ENCODE measurements at regions not wholly inside any gene's neighbourhood (a gene's known extent, or its start where the extent isn't known, plus 50 kb on each side); places are given as distances from the start of the nearest gene placed in this dataset.
"Not testable (repeated sequence)": the region's sequence is repeated elsewhere in the genome, so short reads cannot be mapped to it uniquely, and the experiment has no call there.

DNA sequence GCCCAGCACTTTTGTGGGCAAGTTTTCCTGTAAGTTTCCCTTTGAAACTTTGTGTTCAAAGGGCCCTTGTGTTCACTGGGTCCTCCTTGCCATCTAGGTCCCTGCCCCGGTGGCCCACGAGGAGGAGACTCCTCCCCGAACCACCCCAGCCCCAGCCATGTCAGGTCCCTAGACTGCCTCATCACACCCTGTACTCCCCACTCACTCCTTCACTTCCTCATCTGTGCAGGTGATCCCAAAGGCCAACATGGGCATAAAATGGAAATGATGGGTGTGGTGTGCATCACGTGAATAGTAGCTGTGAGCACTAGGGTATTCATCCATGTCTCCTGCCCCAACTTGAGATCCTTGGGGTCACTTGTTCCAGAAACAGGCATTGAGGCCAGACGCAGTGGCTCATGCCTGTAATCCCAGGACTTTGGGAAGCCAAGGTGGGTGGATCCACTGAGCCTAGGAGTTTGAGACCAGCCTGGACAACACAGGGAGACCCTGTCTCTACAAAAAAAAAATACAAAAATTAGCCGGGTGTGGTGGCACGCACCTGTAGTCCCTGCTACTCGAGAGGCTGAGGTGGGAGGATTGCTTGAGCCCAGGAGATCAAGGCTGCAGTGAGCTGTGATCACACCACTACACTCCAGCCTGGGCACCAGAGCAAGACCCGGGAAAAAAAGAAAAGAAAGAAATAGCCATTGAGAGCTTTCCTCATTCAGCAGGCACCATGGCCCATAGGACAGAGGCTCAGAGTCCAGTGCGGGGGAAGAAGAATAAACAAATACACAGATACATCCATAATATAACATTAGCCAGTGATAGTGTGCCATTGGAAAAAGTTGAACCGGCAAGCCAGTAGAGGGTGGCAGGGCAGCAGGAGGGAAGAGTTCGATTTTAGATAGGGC lies 74.5 kb downstream of the KATNIP start:
- intact Hi-C loops (cut with DNase I) = no loop called here
- Histone ChIP-seq H3K27me3 (no peaks in the 10 kb centered on the region), H3K4me1 (peaks cover 4 to 19% (median 19%) of the 10 kb centered on the region in 4 donors), H3K36me3 (peaks cover 0 to 14% (median 6%) of the 10 kb centered on the region in 4 donors), H3K27ac (replicated peaks in 1 of 4) (no peak overlapping the region), H3K9me3 (no peaks in the 10 kb centered on the region), H3K4me3 (no peak overlapping the region)
- no peak for DNase-seq (ENCODE audit: extremely low spot score)
- WGBS = 95% methylated on average over 12 of the region's 12 CpGs
- TF ChIP-seq POLR2A (IDR thresholded peaks at IDR 0.05; ENCODE audit: low read depth) (no peak), EP300 (IDR thresholded peaks at IDR 0.05) (no peak), POLR2AphosphoS5 (IDR thresholded peaks at IDR 0.05) (no peak)
- TF ChIP-seq, protein P1, sequence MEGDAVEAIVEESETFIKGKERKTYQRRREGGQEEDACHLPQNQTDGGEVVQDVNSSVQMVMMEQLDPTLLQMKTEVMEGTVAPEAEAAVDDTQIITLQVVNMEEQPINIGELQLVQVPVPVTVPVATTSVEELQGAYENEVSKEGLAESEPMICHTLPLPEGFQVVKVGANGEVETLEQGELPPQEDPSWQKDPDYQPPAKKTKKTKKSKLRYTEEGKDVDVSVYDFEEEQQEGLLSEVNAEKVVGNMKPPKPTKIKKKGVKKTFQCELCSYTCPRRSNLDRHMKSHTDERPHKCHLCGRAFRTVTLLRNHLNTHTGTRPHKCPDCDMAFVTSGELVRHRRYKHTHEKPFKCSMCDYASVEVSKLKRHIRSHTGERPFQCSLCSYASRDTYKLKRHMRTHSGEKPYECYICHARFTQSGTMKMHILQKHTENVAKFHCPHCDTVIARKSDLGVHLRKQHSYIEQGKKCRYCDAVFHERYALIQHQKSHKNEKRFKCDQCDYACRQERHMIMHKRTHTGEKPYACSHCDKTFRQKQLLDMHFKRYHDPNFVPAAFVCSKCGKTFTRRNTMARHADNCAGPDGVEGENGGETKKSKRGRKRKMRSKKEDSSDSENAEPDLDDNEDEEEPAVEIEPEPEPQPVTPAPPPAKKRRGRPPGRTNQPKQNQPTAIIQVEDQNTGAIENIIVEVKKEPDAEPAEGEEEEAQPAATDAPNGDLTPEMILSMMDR (IDR thresholded peaks at IDR 0.05) = no peak

DNA sequence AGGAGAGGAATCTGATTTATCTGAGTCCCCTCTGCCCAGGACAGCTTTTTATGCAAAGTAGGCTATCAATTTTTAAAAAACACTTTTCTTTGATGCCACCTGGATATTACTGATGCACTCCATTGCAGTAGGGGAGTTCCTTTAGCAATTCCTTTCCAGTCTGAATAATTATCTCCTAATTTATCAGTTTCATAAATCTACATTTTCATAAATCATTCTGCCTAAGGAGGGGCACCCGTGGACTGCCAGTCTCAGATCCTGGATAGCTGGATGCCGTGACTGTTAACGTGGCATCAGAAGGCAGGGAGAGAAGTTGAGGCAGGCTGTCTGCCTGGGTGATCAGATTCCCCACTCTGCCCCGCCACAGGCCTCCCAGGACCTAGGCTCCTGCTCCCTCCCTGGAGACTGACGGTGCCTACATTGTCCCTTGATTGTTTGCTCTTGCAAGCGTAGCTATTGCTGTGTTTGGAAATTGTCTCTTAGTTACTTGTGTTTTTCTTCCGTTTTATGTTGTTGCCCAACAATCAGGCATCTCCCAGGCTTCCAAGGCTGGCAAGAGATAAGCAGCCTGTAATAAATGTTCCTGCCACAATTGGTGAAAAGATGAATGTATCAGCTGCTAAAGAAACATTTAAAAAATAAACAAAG lies 75.2 kb downstream of the KATNIP start:
- 65% methylated on average over 7 of the region's 7 CpGs for WGBS
- intact Hi-C loops (cut with DNase I) = no loop called here
- H3K4me3 ChIP-seq = no peak overlapping the region
- TF ChIP-seq EP300 (IDR thresholded peaks at IDR 0.05) = no peak
- TF ChIP-seq, protein P1 (IDR thresholded peaks at IDR 0.05) = no peak
- TF ChIP-seq POLR2A (IDR thresholded peaks at IDR 0.05; ENCODE audit: low read depth) = no peak
- no peak for TF ChIP-seq POLR2AphosphoS5 (IDR thresholded peaks at IDR 0.05)
- H3K27ac ChIP-seq (replicated peaks in 1 of 4) = no peak overlapping the region
- peaks cover 4 to 19% (median 19%) of the 10 kb centered on the region in 4 donors for H3K4me1 ChIP-seq
- peaks cover 0 to 8% (median 4%) of the 10 kb centered on the region in 4 donors for H3K36me3 ChIP-seq
- DNase-seq (ENCODE audit: extremely low spot score) = no peak
- no peaks in the 10 kb centered on the region for H3K27me3 ChIP-seq
- H3K9me3 ChIP-seq = no peaks in the 10 kb centered on the region

DNA sequence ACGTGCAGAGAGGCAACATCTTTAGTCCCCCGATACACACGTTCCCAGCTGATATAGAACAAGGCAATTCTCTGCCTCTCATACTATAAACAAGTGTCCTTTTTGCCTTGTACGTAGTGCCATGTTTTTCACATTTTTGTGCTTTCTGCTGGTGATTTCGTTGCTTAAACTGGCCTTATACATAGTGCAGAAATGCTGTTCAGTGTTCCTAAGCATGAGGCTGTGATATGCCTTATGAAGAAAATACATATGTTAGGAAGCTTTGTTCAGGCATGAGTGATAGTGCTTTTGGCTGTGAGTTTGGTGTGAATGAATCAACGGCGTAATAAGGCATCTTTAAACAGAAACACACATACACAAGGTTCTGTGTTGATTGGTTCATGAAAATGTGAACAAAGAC lies 77.2 kb downstream of the KATNIP start:
- no peaks in the 10 kb centered on the region for H3K9me3 ChIP-seq
- H3K36me3 ChIP-seq = peaks cover 6 to 22% (median 14%) of the 10 kb centered on the region in 4 donors
- intact Hi-C loops (cut with DNase I) = no loop called here
- no peak overlapping the region for H3K27ac ChIP-seq (replicated peaks in 1 of 4)
- peaks cover 4 to 19% (median 19%) of the 10 kb centered on the region in 4 donors for H3K4me1 ChIP-seq
- no peak overlapping the region for H3K4me3 ChIP-seq
- 83% methylated on average over 7 of the region's 7 CpGs for WGBS
- H3K27me3 ChIP-seq = no peaks in the 10 kb centered on the region
- DNase-seq (ENCODE audit: extremely low spot score) = no peak
- TF ChIP-seq POLR2A (IDR thresholded peaks at IDR 0.05; ENCODE audit: low read depth) = no peak
- TF ChIP-seq EP300 (IDR thresholded peaks at IDR 0.05) = no peak
- TF ChIP-seq, protein P1 (IDR thresholded peaks at IDR 0.05) = no peak
- TF ChIP-seq POLR2AphosphoS5 (IDR thresholded peaks at IDR 0.05) = no peak

DNA sequence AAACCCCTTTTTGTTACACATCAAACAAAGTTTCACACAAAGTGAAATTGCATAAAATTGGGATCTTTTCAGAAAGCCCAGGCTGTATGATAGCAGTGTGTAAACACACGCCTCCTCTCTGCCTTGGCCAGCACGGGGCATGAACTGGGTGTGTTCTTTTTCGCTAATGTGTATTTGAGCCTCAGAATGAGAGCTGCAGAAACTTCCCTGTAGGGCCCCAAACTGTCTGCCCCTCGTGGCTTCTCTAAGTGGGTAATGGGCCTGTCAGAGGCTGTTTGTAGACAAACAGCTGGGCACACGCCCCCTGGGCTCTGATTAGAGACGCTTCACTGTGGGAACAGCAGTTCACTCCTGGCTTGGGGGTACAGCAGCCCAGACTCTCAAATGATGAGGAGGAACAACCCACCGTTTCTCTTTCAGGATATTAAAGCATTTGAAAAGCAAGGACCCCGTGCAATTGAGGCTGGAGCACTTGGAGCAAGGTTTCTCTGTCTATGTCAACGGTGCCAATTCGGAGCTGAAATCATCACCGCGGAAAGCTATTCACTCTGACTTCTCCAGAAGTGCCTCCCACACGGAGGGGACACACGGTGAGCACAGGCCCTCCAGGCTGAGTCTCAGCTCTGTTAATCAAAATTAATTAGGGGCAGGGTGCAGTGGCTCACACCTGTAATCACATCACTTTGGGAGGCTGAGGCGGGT lies 78.4 kb downstream of the KATNIP start:
- Histone ChIP-seq H3K9me3 (no peaks in the 10 kb centered on the region), H3K4me1 (peaks cover 4 to 19% (median 19%) of the 10 kb centered on the region in 4 donors), H3K27ac (replicated peaks in 1 of 4) (no peak overlapping the region), H3K27me3 (no peaks in the 10 kb centered on the region), H3K36me3 (peaks cover 4 to 28% (median 18%) of the 10 kb centered on the region in 4 donors), H3K4me3 (no peak overlapping the region)
- no peak for TF ChIP-seq POLR2A (IDR thresholded peaks at IDR 0.05; ENCODE audit: low read depth)
- intact Hi-C loops (cut with DNase I) = no loop called here
- WGBS = 77% methylated on average over 14 of the region's 15 CpGs
- no peak for DNase-seq (ENCODE audit: extremely low spot score)

DNA sequence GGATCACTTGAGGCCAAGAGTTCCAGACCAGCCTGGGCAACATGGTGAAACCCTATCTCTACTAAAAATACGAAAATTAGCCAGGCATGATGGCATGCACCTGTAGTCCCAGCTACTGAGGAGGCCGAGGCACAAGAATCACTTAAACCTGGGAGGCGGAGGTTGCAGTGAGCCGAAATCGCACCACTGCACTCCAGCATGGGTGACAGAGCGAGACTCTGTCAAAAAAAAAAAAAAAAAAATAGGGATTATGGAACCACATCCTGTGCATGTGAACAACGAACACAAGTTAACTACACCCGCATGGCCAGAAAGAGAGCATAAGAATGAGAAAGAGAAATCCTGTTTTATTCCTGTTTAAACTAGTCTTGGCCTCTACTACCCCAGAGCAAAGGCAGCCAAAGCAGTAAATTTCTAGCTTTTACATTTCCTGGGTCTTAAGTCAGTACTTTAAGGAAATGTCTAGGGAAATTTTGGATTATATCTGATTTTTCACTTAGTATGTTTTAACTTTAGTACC lies 79.1 kb downstream of the KATNIP start:
- H3K9me3 ChIP-seq; H3K4me3 ChIP-seq; DNase-seq (ENCODE audit: extremely low spot score); H3K27ac ChIP-seq (replicated peaks in 1 of 4); intact Hi-C loops (cut with DNase I); H3K27me3 ChIP-seq: not testable (repeated sequence)
- Histone ChIP-seq H3K4me1 (peaks cover 4 to 19% (median 19%) of the 10 kb centered on the region in 4 donors), H3K36me3 (peaks cover 4 to 30% (median 19%) of the 10 kb centered on the region in 4 donors)
- WGBS = 94% methylated on average over 8 of the region's 8 CpGs

Measured in esophagus muscularis mucosa (tissue), 4 donors.